Epithelial cell of proximal tubule (primary cell): ENCODE measurements at regions not wholly inside any gene's neighbourhood (a gene's known extent, or its start where the extent isn't known, plus 50 kb on each side); places are given as distances from the start of the nearest gene placed in this dataset.

ENCODE experiments used
- DNase-seq: peaks from one replicate; pipeline ENCODE4 v3.0.0-alpha.2; 2011; ENCODE audit warnings: low read depth
- H3K4me3 ChIP-seq: 2 replicates; pipeline ENCODE4 v1.5.1; 2011; ENCODE audit warnings: low read depth, mild to moderate bottlenecking, low read length
- CTCF ChIP-seq: conservative IDR thresholded peaks from 2 replicates; pipeline ENCODE4 v1.5.1; 2012; ENCODE audit warnings: low read depth, mild to moderate bottlenecking, low read length

GRCh38 chr17:72401883-72402726 lies 281.3 kb downstream of the SOX9 start:
- DNase-seq, result no peak
- no peak overlapping the region for H3K4me3 ChIP-seq
- TF ChIP-seq CTCF, result no peak

GRCh38 chr17:72402727-72403210 lies 281.9 kb downstream of the SOX9 start:
- DNase-seq, result no peak
- TF ChIP-seq CTCF, result no peak
- H3K4me3 ChIP-seq, result no peak overlapping the region

GRCh38 chr17:72403713-72404209 lies 282.9 kb downstream of the SOX9 start:
- TF ChIP-seq CTCF, result no peak
- no peak for DNase-seq
- no peak overlapping the region for H3K4me3 ChIP-seq

GRCh38 chr17:72404872-72405271 lies 284.1 kb downstream of the SOX9 start:
- no peak overlapping the region for H3K4me3 ChIP-seq
- no peak for DNase-seq
- no peak for TF ChIP-seq CTCF

- H3K4me3 ChIP-seq, result no peak overlapping the region
- no peak for TF ChIP-seq CTCF
- no peak for DNase-seq
Measured at GRCh38 chr17:72405662-72406230, 284.9 kb downstream of the SOX9 start.

- DNase-seq, result no peak
- H3K4me3 ChIP-seq, result no peak overlapping the region
Measured at GRCh38 chr17:72406498-72406897, 285.7 kb downstream of the SOX9 start.

More at GRCh38 chr17:72406498-72406897, 285.7 kb downstream of the SOX9 start:
- TF ChIP-seq CTCF, result no peak
